IPS-15b (cell line): ENCODE measurements at regions not wholly inside any gene's neighbourhood (a gene's known extent, or its start where the extent isn't known, plus 50 kb on each side); places are given as distances from the start of the nearest gene placed in this dataset.
"Not testable (repeated sequence)": the region's sequence is repeated elsewhere in the genome, so short reads cannot be mapped to it uniquely, and the experiment has no call there.

Source experiments
- H3K27me3 ChIP-seq: one replicate; pipeline ENCODE4 v1.6.1; 2013; ENCODE audit warnings: low read length; ENCODE audit not compliant: control insufficient read depth, insufficient read depth
- H3K36me3 ChIP-seq: one replicate; pipeline ENCODE4 v1.6.1; 2013; ENCODE audit warnings: low read length; ENCODE audit not compliant: control insufficient read depth, insufficient read depth
- H3K4me1 ChIP-seq: one replicate; pipeline ENCODE4 v1.6.1; 2013; ENCODE audit warnings: mild to moderate bottlenecking, low read length; ENCODE audit not compliant: control insufficient read depth, insufficient read depth
- H3K4me3 ChIP-seq: one replicate; pipeline ENCODE4 v1.5.1; 2013; ENCODE audit warnings: low read depth, low read length
- H3K9ac ChIP-seq: one replicate; pipeline ENCODE4 v1.6.1; 2013; ENCODE audit warnings: low read depth, mild to moderate bottlenecking, low read length
- H3K9me3 ChIP-seq: one replicate; pipeline ENCODE4 v1.6.1; 2013; ENCODE audit warnings: mild to moderate bottlenecking, low read length; ENCODE audit not compliant: control insufficient read depth, insufficient read depth

DNA sequence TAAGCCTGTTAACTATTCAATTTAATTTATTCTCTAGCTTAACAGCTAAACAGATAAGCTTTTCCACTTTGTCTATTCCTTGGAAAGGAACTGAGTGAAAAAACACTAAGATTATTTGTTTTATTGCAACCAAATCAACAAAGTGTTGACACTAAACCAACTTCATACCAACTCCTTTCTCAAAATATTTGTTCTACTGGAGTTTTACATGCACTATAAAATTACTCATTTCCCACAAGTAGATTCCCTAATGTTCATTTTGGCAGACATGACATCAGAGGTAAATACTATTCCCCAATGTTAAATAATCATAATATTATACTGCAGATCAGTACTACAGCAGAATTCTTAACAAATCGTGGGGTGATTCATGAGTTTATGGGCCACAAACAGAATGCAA lies 231.4 kb downstream of the TTC6 start:
- Histone ChIP-seq H3K9ac (no peak overlapping the region), H3K36me3 (no peaks in the 10 kb centered on the region), H3K4me3 (no peak overlapping the region), H3K27me3 (no peaks in the 10 kb centered on the region), H3K4me1 (no peaks in the 10 kb centered on the region), H3K9me3 (no peaks in the 10 kb centered on the region)

GRCh38 chr14:37830271-37830670 lies 234.8 kb downstream of the TTC6 start:
- H3K4me3 ChIP-seq = no peak overlapping the region
- H3K4me1 ChIP-seq = no peaks in the 10 kb centered on the region
- H3K27me3 ChIP-seq = no peaks in the 10 kb centered on the region
- H3K9ac ChIP-seq = no peak overlapping the region
- H3K36me3 ChIP-seq = peaks cover 3% of the 10 kb centered on the region
- no peaks in the 10 kb centered on the region for H3K9me3 ChIP-seq

DNA sequence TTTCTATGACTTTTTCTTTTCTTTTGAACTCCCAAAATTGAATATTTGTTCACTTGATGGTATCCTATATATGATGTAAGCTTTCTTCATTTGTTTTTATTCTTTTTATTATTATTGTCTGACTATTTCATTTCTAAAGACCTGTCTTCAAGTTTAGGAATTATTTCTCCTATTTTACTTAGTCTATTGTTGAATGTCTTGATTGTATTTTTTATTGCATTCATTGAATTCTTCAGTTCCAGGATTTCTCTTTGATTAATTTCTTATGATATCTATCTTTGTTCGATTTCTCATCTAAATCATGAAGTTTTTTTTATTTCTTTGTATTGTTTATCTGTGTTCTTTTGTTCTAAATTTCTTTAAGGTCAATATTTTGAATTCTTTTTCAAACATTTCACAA lies 238.8 kb downstream of the TTC6 start:
- Histone ChIP-seq H3K4me3 (no peak overlapping the region), H3K9ac (no peak overlapping the region), H3K9me3 (no peaks in the 10 kb centered on the region), H3K4me1 (no peaks in the 10 kb centered on the region), H3K36me3 (peaks cover 3% of the 10 kb centered on the region), H3K27me3 (no peaks in the 10 kb centered on the region)

DNA sequence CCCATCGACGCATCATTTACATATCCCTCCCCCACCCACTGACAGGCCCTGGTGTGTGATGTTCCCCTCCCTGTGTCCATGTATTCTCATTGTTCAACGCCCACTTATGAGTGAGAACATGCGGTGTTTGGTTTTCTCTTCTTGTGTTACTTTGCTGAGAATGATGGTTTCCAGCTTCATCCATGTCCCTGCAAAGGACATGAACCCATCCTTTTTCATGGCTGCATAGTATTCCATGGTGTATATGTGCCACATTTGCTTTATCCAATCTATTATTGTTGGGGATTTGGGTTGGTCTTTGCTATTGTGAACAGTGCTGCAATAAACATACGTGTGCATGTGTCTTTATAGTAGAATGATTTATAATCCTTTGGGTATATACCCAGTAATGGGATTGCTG lies 243.3 kb downstream of the TTC6 start:
- H3K27me3 ChIP-seq, H3K9ac ChIP-seq, H3K4me3 ChIP-seq, H3K4me1 ChIP-seq, H3K9me3 ChIP-seq, H3K36me3 ChIP-seq: not testable (repeated sequence)

GRCh38 chr14:37841039-37841438 lies 245.6 kb downstream of the TTC6 start:
- H3K36me3 ChIP-seq, H3K4me1 ChIP-seq, H3K4me3 ChIP-seq, H3K9me3 ChIP-seq, H3K9ac ChIP-seq, H3K27me3 ChIP-seq: not testable (repeated sequence)

- no peaks in the 10 kb centered on the region for H3K36me3 ChIP-seq
- no peak overlapping the region for H3K9ac ChIP-seq
- H3K9me3 ChIP-seq = no peaks in the 10 kb centered on the region
- no peaks in the 10 kb centered on the region for H3K4me1 ChIP-seq
- no peak overlapping the region for H3K4me3 ChIP-seq
- no peaks in the 10 kb centered on the region for H3K27me3 ChIP-seq
These were observed 246.7 kb downstream of the TTC6 start for GRCh38 chr14:37842106-37842505.

DNA sequence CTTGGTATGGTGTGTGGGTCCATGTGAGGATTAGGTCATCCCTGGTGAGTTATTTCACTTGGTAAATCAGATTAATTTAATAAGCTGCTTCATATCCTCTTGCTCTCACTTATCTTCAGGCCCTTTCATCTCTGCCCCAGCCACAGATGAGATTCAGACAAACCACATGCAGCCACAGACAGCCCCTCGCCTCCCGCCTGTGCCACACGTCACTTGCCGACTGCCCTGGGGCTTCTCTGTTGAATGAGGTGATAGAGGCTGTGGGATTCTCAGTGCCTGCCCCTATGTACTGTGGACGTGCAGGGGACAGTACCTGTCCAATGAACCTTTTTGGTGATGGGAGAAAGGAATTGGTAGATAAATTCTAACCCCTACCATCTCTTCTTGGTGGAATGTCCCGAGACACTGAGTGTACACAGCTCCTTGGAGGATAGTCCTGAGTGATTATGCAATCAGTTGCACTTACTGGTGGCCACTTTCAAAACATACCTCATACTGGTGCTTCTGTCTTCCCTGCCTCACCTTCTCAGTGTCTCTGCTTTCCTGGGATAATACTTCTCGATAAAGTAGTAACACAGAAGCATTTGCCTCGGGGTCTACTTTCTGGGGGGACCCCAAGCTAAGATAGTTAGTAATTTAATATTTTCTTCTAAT lies 248.7 kb downstream of the TTC6 start:
- H3K36me3 ChIP-seq = no peaks in the 10 kb centered on the region
- no peaks in the 10 kb centered on the region for H3K9me3 ChIP-seq
- no peak overlapping the region for H3K4me3 ChIP-seq
- no peaks in the 10 kb centered on the region for H3K4me1 ChIP-seq
- no peak overlapping the region for H3K9ac ChIP-seq
- no peaks in the 10 kb centered on the region for H3K27me3 ChIP-seq

DNA sequence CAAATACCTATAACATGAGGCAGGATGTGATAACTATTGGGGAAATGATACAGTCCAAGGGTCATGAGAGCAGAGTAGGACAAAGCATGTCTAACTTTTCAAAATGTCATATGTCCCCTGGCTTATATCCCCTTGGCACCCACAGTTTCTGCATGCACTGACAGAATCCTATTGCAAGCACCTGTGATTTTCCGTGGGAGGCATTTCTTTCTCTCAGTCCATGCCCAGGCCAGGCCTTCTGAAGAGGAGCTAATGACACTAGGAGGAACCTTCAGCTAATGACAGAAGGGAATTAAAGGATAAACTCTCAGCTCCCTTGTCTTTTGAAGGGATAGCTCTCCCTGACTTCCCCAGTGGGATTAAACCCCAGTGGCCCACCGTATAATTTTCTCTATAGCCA lies 249.2 kb downstream of the TTC6 start:
- H3K4me1 ChIP-seq = no peaks in the 10 kb centered on the region
- no peaks in the 10 kb centered on the region for H3K9me3 ChIP-seq
- H3K4me3 ChIP-seq = no peak overlapping the region
- H3K27me3 ChIP-seq = no peaks in the 10 kb centered on the region
- H3K36me3 ChIP-seq = no peaks in the 10 kb centered on the region
- H3K9ac ChIP-seq = no peak overlapping the region

- no peak overlapping the region for H3K9ac ChIP-seq
- H3K9me3 ChIP-seq = no peaks in the 10 kb centered on the region
- no peaks in the 10 kb centered on the region for H3K4me1 ChIP-seq
- H3K4me3 ChIP-seq = no peak overlapping the region
- H3K27me3 ChIP-seq = no peaks in the 10 kb centered on the region
- no peaks in the 10 kb centered on the region for H3K36me3 ChIP-seq
These were observed 253.7 kb downstream of the TTC6 start for GRCh38 chr14:37848985-37849621.

DNA sequence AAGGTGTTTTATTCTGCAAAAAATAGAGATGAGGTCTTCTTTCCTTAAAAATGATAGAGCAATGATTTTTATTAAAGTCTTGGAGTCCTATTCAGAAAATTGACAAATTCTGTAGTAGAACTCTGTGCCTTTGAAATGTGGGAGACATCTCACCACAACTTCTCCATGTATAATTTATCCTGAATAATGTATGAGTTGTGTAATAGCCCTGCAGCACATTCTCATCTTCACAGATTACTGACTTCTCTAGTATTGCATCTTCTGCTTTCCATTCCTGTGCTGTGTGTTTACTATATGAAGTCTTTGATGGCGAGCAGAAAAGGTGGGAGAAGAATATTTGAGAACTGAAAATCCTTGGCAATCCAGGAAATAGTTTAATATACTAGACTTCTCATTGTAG lies 255.6 kb downstream of the TTC6 start:
- no peaks in the 10 kb centered on the region for H3K9me3 ChIP-seq
- H3K27me3 ChIP-seq = no peaks in the 10 kb centered on the region
- H3K4me3 ChIP-seq = no peak overlapping the region
- no peaks in the 10 kb centered on the region for H3K4me1 ChIP-seq
- no peaks in the 10 kb centered on the region for H3K36me3 ChIP-seq
- no peak overlapping the region for H3K9ac ChIP-seq

- Histone ChIP-seq H3K27me3 (no peaks in the 10 kb centered on the region), H3K36me3 (no peaks in the 10 kb centered on the region), H3K4me1 (no peaks in the 10 kb centered on the region), H3K4me3 (no peak overlapping the region), H3K9me3 (no peaks in the 10 kb centered on the region), H3K9ac (no peak overlapping the region)
These were observed 260.4 kb downstream of the TTC6 start for GRCh38 chr14:37855871-37856270.

DNA sequence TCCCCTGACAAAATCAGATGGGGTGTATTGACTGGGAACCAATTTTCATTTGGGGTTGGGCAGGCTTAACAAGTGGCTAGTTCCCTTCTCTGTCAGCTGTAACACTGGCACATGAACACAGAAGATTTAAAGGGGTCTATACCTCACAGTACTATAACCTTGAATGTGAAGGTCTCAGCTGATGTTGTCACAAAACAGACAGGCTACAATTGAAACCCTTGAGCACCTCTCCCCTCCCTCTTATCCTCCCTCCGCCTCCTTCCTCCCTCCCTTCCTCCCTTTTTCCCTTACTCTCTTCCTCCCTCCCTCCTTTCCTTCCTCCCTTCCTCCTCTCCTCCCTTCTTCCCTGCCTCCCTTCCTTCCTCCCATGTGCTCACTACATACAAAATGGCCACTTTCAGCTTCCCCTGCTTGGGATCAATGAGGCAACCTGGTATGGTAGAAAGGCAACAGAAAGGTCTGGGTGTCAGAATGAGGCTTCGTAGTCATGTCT lies 262.4 kb downstream of the TTC6 start:
- Histone ChIP-seq H3K9ac (no peak overlapping the region), H3K27me3 (no peaks in the 10 kb centered on the region), H3K4me1 (no peaks in the 10 kb centered on the region), H3K9me3 (no peaks in the 10 kb centered on the region), H3K4me3 (no peak overlapping the region), H3K36me3 (no peaks in the 10 kb centered on the region)
